ENCODE measurements at regions not wholly inside any gene's neighbourhood (a gene's known extent, or its start where the extent isn't known, plus 50 kb on each side); places are given as distances from the start of the nearest gene placed in this dataset.
"Not testable (repeated sequence)": the region's sequence is repeated elsewhere in the genome, so short reads cannot be mapped to it uniquely, and the experiment has no call there.

DNA sequence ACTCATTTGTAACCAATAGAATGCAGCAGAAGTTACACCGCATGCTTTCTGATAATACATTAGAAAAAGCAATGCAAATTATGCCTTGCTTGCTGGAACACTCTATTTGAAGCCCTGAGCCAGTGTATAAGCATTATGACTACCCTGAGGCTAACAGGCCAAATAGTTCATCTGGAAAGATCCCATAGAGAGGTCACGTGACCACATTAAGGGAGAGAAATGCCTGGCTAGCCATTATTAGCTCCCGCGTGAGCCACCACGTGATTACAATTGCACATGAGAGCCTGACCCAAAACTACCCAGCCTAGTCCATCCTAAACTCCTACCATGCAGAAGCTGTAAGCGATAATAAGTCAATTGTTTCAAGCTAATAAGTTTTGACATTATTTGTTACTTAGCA is 472.9 kb upstream of the GALNTL6 start:
- Histone ChIP-seq H3K9ac (no peak overlapping the region), H2AFZ (no peak overlapping the region), H3K4me1 (ENCODE audit: insufficient read depth) (no peaks in the 10 kb centered on the region), H4K20me1 (ENCODE audit: insufficient read depth) (no peaks in the 10 kb centered on the region), H3K4me3 (no peak overlapping the region), H3K27ac (no peak overlapping the region), H3K4me2 (ENCODE audit: unreplicated experiment) (no peak overlapping the region), H3K9me3 (ENCODE audit: low read depth) (no peaks in the 10 kb centered on the region), H3F3A (ENCODE audit: insufficient read depth) (no peaks in the 10 kb centered on the region), H3K36me3 (ENCODE audit: low read depth) (no peaks in the 10 kb centered on the region), H3K9me2 (ENCODE audit: insufficient read depth) (no peaks in the 10 kb centered on the region), H3K27me3 (replicated peaks; ENCODE audit: insufficient read depth) (no peaks in the 10 kb centered on the region), H3K79me2 (ENCODE audit: insufficient read depth) (no peaks in the 10 kb centered on the region)
- in situ Hi-C loops (cut with MboI), result no loop called here
- no peak for DNase-seq
- WGBS, 2 experiments (ENCODE audit: low coverage in 1 of 2, low lambda C conversion rate in 2 of 2, missing lambda C conversion rate in 2 of 2), result 60% methylated on average over 6 of the region's 6 CpGs
- no peak for TF ChIP-seq EZH2 (IDR thresholded peaks at IDR 0.05; ENCODE audit: insufficient read depth, poor library complexity, severe bottlenecking)
- TF ChIP-seq EZH2phosphoT487 (IDR thresholded peaks at IDR 0.05; ENCODE audit: insufficient read depth, low read depth), result no peak

DNA sequence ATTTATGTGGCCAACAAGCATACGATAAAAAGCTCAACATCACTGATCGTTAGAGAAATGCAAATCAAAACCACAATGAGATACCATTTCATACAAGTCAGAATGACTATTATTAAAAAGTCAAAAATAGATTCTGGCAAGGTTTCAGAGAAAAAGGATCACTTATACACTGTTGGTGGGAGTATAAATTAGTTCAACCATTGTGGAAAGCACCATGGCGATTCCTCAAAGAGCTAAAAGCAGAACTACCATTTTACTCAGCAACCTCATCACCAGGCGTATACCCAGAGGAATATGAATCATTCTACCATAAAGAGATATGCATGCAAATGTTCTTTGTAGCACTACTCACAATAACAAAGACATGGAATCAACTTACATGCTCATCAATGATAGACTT is 478.7 kb upstream of the GALNTL6 start:
- no peaks in the 10 kb centered on the region for H3K79me2 ChIP-seq (ENCODE audit: insufficient read depth)

DNA sequence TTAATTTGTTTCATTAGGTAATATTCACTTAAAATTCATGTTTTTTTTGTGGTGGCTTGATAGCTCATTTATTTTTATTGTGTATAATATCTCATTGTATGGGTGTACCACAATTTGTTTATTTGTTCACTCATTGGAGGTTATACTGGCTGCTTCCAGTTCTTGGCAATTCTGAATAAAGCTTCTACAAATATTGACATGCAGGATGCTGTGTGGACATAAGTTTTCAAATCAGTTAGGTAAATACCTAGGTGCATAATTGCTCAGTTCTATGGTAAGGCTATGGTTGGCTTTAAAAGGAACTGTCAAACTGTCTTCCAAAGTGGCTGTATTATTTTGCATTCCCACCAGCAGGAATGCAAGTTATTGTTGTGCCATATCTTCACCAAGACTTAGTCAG is 504.5 kb upstream of the GALNTL6 start:
- no peak for TF ChIP-seq EZH2phosphoT487 (IDR thresholded peaks at IDR 0.05; ENCODE audit: insufficient read depth, low read depth)
- Histone ChIP-seq H3K27me3 (replicated peaks; ENCODE audit: insufficient read depth) (no peaks in the 10 kb centered on the region), H3K9ac (no peak overlapping the region), H3K4me2 (ENCODE audit: unreplicated experiment) (no peak overlapping the region), H3K27ac (no peak overlapping the region), H3F3A (ENCODE audit: insufficient read depth) (no peaks in the 10 kb centered on the region), H2AFZ (no peak overlapping the region), H3K4me1 (ENCODE audit: insufficient read depth) (no peaks in the 10 kb centered on the region), H3K9me3 (ENCODE audit: low read depth) (no peaks in the 10 kb centered on the region), H3K9me2 (ENCODE audit: insufficient read depth) (no peaks in the 10 kb centered on the region), H3K36me3 (ENCODE audit: low read depth) (no peaks in the 10 kb centered on the region), H3K79me2 (ENCODE audit: insufficient read depth) (no peaks in the 10 kb centered on the region), H4K20me1 (ENCODE audit: insufficient read depth) (no peaks in the 10 kb centered on the region), H3K4me3 (no peak overlapping the region)
- in situ Hi-C loops (cut with MboI), result no loop called here
- DNase-seq, result no peak

More for the DNA sequence above, 478.7 kb upstream of the GALNTL6 start:
- no peak overlapping the region for H3K27ac ChIP-seq
- no peak overlapping the region for H2AFZ ChIP-seq
- no peaks in the 10 kb centered on the region for H3K4me1 ChIP-seq (ENCODE audit: insufficient read depth)
- H4K20me1 ChIP-seq (ENCODE audit: insufficient read depth), result no peaks in the 10 kb centered on the region
- H3K4me3 ChIP-seq, result no peak overlapping the region
- no peaks in the 10 kb centered on the region for H3F3A ChIP-seq (ENCODE audit: insufficient read depth)
- no peaks in the 10 kb centered on the region for H3K9me2 ChIP-seq (ENCODE audit: insufficient read depth)
- no peak for DNase-seq
- no peaks in the 10 kb centered on the region for H3K9me3 ChIP-seq (ENCODE audit: low read depth)
- H3K4me2 ChIP-seq (ENCODE audit: unreplicated experiment), result no peak overlapping the region
- in situ Hi-C loops (cut with MboI), result no loop called here
- no peaks in the 10 kb centered on the region for H3K36me3 ChIP-seq (ENCODE audit: low read depth)
- WGBS, 2 experiments (ENCODE audit: low coverage in 1 of 2, low lambda C conversion rate in 2 of 2, missing lambda C conversion rate in 2 of 2), result 7 to 24% methylated on average over 4 of the region's 4 CpGs
- H3K9ac ChIP-seq, result no peak overlapping the region
- TF ChIP-seq EZH2phosphoT487 (IDR thresholded peaks at IDR 0.05; ENCODE audit: insufficient read depth, low read depth), result no peak
- TF ChIP-seq EZH2 (IDR thresholded peaks at IDR 0.05; ENCODE audit: insufficient read depth, poor library complexity, severe bottlenecking), result no peak
- H3K27me3 ChIP-seq (replicated peaks; ENCODE audit: insufficient read depth), result no peaks in the 10 kb centered on the region

DNA sequence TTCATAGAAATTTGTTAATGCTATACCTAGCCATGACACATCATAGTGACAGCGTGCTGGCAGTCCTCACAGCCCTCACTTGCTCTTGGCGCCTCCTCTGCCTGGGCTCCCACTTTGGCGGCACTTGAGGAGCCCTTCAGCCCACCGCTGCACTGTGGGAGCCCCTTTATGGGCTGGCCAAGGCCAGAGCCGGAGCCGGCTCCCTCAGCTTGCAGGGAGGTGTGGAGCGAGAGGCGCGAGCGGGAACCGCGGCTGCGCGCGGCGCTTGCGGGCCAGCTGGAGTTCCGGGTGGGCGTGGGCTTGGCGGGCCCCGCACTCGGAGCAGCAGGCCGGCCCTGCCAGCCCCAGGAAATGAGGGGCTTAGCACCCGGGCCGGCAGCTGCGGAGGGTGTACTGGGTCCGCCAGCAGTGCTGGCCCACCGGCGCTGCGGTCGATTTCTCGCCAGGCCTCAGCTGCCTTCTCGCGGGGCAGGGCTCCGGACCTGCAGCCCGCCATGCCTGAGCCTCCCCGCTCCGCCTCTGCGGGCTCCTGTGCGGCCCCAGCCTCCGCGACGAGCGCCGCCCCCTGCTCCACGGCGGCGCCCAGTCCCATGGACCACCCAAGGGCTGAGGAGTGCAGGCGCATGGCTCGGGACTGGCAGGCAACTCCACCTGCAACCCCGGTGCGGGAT is 515.0 kb upstream of the GALNTL6 start:
- H3K4me3 ChIP-seq; H3K79me2 ChIP-seq (ENCODE audit: insufficient read depth); H3F3A ChIP-seq (ENCODE audit: insufficient read depth); H4K20me1 ChIP-seq (ENCODE audit: insufficient read depth); H3K9ac ChIP-seq; DNase-seq; H3K9me2 ChIP-seq (ENCODE audit: insufficient read depth); in situ Hi-C loops (cut with MboI); H3K27me3 ChIP-seq (replicated peaks; ENCODE audit: insufficient read depth); H3K27ac ChIP-seq; H3K4me1 ChIP-seq (ENCODE audit: insufficient read depth); H3K4me2 ChIP-seq (ENCODE audit: unreplicated experiment); H2AFZ ChIP-seq; H3K9me3 ChIP-seq (ENCODE audit: low read depth); H3K36me3 ChIP-seq (ENCODE audit: low read depth): not testable (repeated sequence)
- 73 to 78% methylated on average over 39 to 52 of the region's 52 CpGs for WGBS, 2 experiments (ENCODE audit: low coverage in 1 of 2, low lambda C conversion rate in 2 of 2, missing lambda C conversion rate in 2 of 2)

DNA sequence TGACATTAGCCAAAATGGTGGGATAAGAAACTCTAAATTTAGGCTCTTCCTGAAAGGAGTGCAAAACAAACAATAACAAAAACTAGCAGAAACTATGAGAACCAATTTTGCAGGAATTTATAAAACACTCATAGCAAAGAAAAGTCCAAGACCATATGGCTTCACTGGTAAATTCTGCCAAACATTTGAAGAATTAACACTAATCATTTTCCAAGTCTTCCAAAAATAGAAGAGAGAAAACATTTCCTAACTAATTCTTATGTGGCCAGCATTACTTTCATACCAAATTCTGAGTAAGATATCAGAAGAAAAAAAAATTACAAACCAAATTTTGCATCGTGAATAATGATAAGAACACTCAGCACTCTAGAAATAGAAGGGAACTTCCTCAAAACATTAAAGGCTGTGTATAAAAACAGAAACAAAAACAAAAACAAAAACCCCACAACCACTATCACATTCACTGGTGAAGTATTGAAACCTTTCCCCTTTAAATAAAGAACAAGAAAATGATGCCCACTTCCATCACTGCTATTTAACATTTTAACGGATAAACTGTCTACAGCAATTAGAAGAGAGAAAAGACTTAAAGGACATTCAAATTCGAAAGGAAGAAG is 524.3 kb upstream of the GALNTL6 start:
- H3K9me2 ChIP-seq (ENCODE audit: insufficient read depth), result no peaks in the 10 kb centered on the region
- H3K36me3 ChIP-seq (ENCODE audit: low read depth), result no peaks in the 10 kb centered on the region
- no peak overlapping the region for H3K27ac ChIP-seq
- no peak for DNase-seq
- WGBS, 2 experiments (ENCODE audit: low coverage in 1 of 2, low lambda C conversion rate in 2 of 2, missing lambda C conversion rate in 2 of 2), result 18 to 24% methylated on average over 3 of the region's 3 CpGs
- H3K79me2 ChIP-seq (ENCODE audit: insufficient read depth), result no peaks in the 10 kb centered on the region
- no peak overlapping the region for H3K9ac ChIP-seq
- no peak overlapping the region for H2AFZ ChIP-seq
- peaks cover 5% of the 10 kb centered on the region for H3K9me3 ChIP-seq (ENCODE audit: low read depth)
- H3K4me2 ChIP-seq (ENCODE audit: unreplicated experiment), result no peak overlapping the region
- TF ChIP-seq EZH2 (IDR thresholded peaks at IDR 0.05; ENCODE audit: insufficient read depth, poor library complexity, severe bottlenecking) (no peak), EZH2phosphoT487 (IDR thresholded peaks at IDR 0.05; ENCODE audit: insufficient read depth, low read depth) (no peak)
- no peaks in the 10 kb centered on the region for H3K4me1 ChIP-seq (ENCODE audit: insufficient read depth)
- H3K4me3 ChIP-seq, result no peak overlapping the region
- in situ Hi-C loops (cut with MboI), result no loop called here
- H4K20me1 ChIP-seq (ENCODE audit: insufficient read depth), result no peaks in the 10 kb centered on the region
- no peaks in the 10 kb centered on the region for H3K27me3 ChIP-seq (replicated peaks; ENCODE audit: insufficient read depth)
- no peaks in the 10 kb centered on the region for H3F3A ChIP-seq (ENCODE audit: insufficient read depth)

All from GM23248 (cell line).